Heart left ventricle (tissue), 16 donors: ENCODE measurements at regions not wholly inside any gene's neighbourhood (a gene's known extent, or its start where the extent isn't known, plus 50 kb on each side); places are given as distances from the start of the nearest gene placed in this dataset.

ENCODE experiments used
- ATAC-seq, 4 donors: fragments of 200-7000 bp; cut with Tn5 transposase; one replicate each; pipeline ENCODE4 v1.9.1; 2020 to 2022; ENCODE audit warnings: moderate library complexity in 4 of 4, mild to moderate bottlenecking in 3 of 4, moderate number of reproducible peaks in 1 of 4
- DNase-seq, 5 donors: peaks; one replicate each; pipeline ENCODE4 v3.0.0-alpha.2; 2020
- H3K27ac ChIP-seq, 12 donors: fragments of 200-600 bp; sonication (generic) in 4 of 12; one replicate each; pipeline versions ENCODE4 v1.5.0 to v1.8.0; 2016 to 2022; ENCODE audit warnings: mild to moderate bottlenecking in 2 of 12
- H3K27me3 ChIP-seq, 9 donors: fragments of 200-600 bp; sonication (generic) in 2 of 9; one replicate each; pipeline versions ENCODE4 v1.5.1 to v1.8.0; 2016 to 2022; ENCODE audit warnings: mild to moderate bottlenecking in 3 of 9
- H3K36me3 ChIP-seq, 9 donors: fragments of 200-600 bp; sonication (generic) in 2 of 9; one replicate each; pipeline versions ENCODE4 v1.5.0 to v1.8.0; 2018 to 2022; ENCODE audit warnings: mild to moderate bottlenecking in 2 of 9
- H3K4me1 ChIP-seq, 12 donors: fragments of 200-600 bp; sonication (generic) in 4 of 12; one replicate each; pipeline versions ENCODE4 v1.5.0 to v1.8.0; 2016 to 2022; ENCODE audit warnings: mild to moderate bottlenecking in 3 of 12
- H3K4me3 ChIP-seq, 12 donors: fragments of 200-600 bp; sonication (generic) in 4 of 12; one replicate each; pipeline versions ENCODE4 v1.5.0 to v1.8.0; 2017 to 2022; ENCODE audit warnings: mild to moderate bottlenecking in 9 of 12, moderate library complexity in 4 of 12
- H3K9me3 ChIP-seq, 12 donors: fragments of 200-600 bp; sonication (generic) in 4 of 12; one replicate each; pipeline versions ENCODE4 v1.5.0 to v1.8.0; 2016 to 2022; ENCODE audit warnings: mild to moderate bottlenecking in 1 of 12
- POLR2A ChIP-seq, 2 donors: fragments of 450-650 bp; IDR thresholded peaks; one replicate each; pipeline ENCODE4 v1.6.1; 2017; ENCODE audit warnings: antibody characterized with exemption in 2 of 2, mild to moderate bottlenecking in 2 of 2, moderate library complexity in 2 of 2
- WGBS, 4 donors: extraction: QIAGEN DNeasy Blood & Tissue Kit in 2 of 4; methylation state at CpG; one replicate each; pipeline versions ENCODE4 v1.1.5 to v1.1.7; 2013 to 2018; 5-methylcytosine and 5-hydroxymethylcytosine counted together
- intact Hi-C, 10 donors: fragments of 100-400 bp; cut with DNase I; formaldehyde crosslinking; loops; one replicate each; pipeline versions ENCODE4 v1.11.1 to v1.14.2; 2022
- TF ChIP-seq, protein P1 (sequence below), 12 donors: fragments of 200-600 bp; sonication (generic) in 4 of 12; IDR thresholded peaks; one replicate each; pipeline versions ENCODE4 v1.5.0 to v1.8.0; 2018 to 2022; ENCODE audit warnings: antibody characterized with exemption in 12 of 12, mild to moderate bottlenecking in 5 of 12
- donor health status: ischemic (EF 13 %, LVEDD 7.1; RV severe dilation, severe dysfunction).
- donor health status: healthy with polysubstance abuse.
- donor health status: DM: no; HTN: yes; CAD: no.
- donor health status: DM: no; HTN: no; CAD: no.
- donor health status: ischemic (EF 25% LVEDD 6.9; RV normal size, moderate dysfunction).
- donor health status: ischemic (EF 25% LVEDD 5.7; RV mildly dilated, moderate dysfunction).
- donor health status: healthy.
- donor health status: DM: yes; HTN: yes; CAD: no.
- donor health status: ischemic (EF 35%, LVEDD 5.7; RV mildly dilated, moderate dysfunction).
- donor health status: nonischemic (EF 11% LVEDD 7.7; RV severe dilation, severe dysfunction).
- donor health status: DM: yes; HTN: yes; CAD: no.
- donor health status: PGD.
- donor health status: ischemic (EF 29% LVEDD 5.4; RV normal size, mild dysfunction).
- donor health status: nonischemic (EF 23%, LVEDD 6.1; RV moderate dilation, normal function).

DNA sequence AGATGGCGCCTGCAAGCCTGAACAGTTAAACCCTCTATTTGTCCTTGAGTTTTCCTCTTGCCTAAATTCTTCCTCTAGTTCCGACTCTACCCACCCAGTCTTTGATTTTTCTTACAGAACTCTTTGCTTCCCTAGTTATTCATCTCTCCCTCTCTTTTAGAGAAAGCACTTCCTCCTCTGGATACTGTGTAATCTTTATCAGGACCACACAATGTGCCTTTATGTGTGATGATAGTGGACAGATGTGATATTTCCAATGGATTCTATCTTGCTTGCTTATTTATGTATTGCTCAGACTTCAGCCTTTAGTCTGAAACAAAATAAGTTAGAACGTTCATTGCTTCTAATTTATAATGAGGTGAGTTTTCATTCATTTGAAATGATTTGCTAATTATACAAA is 79.5 kb upstream of the CAV2 start:
- 79 to 85% (median 81%) methylated on average over 3 of the region's 3 CpGs for WGBS, 4 donors
- Histone ChIP-seq H3K9me3 (no peaks in the 10 kb centered on the region), H3K27me3 (no peaks in the 10 kb centered on the region), H3K27ac (no peak overlapping the region), H3K4me3 (no peak overlapping the region), H3K36me3 (no peaks in the 10 kb centered on the region), H3K4me1 (peaks cover 0 to 31% (median 14%) of the 10 kb centered on the region in 12 donors)
- no peak for TF ChIP-seq POLR2A (IDR thresholded peaks at IDR 0.05)
- TF ChIP-seq, protein P1, sequence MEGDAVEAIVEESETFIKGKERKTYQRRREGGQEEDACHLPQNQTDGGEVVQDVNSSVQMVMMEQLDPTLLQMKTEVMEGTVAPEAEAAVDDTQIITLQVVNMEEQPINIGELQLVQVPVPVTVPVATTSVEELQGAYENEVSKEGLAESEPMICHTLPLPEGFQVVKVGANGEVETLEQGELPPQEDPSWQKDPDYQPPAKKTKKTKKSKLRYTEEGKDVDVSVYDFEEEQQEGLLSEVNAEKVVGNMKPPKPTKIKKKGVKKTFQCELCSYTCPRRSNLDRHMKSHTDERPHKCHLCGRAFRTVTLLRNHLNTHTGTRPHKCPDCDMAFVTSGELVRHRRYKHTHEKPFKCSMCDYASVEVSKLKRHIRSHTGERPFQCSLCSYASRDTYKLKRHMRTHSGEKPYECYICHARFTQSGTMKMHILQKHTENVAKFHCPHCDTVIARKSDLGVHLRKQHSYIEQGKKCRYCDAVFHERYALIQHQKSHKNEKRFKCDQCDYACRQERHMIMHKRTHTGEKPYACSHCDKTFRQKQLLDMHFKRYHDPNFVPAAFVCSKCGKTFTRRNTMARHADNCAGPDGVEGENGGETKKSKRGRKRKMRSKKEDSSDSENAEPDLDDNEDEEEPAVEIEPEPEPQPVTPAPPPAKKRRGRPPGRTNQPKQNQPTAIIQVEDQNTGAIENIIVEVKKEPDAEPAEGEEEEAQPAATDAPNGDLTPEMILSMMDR (IDR thresholded peaks at IDR 0.05): no peak
- ATAC-seq (no peak), DNase-seq (no peak)
- intact Hi-C loops: no loop called here

DNA sequence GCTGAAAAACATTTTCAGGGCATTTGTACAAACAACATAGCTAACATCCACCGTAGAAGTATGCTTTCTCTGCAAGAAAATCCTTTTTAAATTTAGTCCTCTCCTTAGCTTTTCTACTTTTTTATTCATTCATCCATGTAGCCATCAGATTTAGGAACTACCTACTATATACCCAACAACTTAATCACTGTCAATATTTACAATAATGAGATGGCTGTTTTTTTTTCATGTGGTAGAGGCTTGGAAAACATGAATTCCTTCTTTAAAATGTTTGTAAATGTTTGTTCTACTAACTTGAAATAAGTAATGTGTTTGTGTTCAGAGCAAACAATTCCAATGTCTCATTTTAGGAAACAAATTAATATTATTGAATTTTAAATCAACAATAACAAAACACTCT is 78.2 kb upstream of the CAV2 start:
- H3K36me3 ChIP-seq: no peaks in the 10 kb centered on the region
- no peak overlapping the region for H3K27ac ChIP-seq
- no peak for ATAC-seq
- H3K4me1 ChIP-seq: peaks cover 0 to 37% (median 16%) of the 10 kb centered on the region in 12 donors
- TF ChIP-seq POLR2A (IDR thresholded peaks at IDR 0.05): no peak
- TF ChIP-seq, protein P1 (IDR thresholded peaks at IDR 0.05): no peak
- H3K9me3 ChIP-seq: no peaks in the 10 kb centered on the region
- no peak overlapping the region for H3K4me3 ChIP-seq
- 92 to 100% (median 94%) methylated on average over 1 of the region's 1 CpG for whole genome bisulfite sequencing, 4 donors
- intact Hi-C loops: no loop called here
- DNase-seq: no peak
- no peaks in the 10 kb centered on the region for H3K27me3 ChIP-seq

DNA sequence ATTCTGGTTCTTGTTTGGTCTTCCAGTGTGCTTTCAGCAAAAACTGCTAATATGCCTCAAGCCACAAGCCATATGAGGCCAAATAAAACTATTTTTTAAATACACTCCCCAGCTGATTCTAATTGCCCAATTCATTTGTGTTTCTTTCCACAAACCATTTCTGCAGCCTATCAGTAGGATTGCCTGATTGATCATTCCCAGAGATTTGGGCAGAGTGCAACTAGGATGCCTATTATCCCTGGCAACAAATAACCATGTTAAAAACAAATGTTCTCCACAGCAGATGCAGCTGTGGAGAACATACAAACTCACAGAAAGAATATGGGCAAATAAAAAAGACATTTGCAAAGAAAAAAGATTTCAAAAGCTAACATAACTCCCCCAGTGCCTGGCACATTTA is 76.9 kb upstream of the CAV2 start:
- Histone ChIP-seq H3K4me3 (no peak overlapping the region), H3K27me3 (no peaks in the 10 kb centered on the region), H3K27ac (no peak overlapping the region), H3K36me3 (no peaks in the 10 kb centered on the region), H3K9me3 (no peaks in the 10 kb centered on the region), H3K4me1 (peaks cover 0 to 35% (median 15%) of the 10 kb centered on the region in 12 donors)
- no peak for ATAC-seq
- intact Hi-C loops: no loop called here
- no peak for DNase-seq
- TF ChIP-seq POLR2A (IDR thresholded peaks at IDR 0.05): no peak
- TF ChIP-seq, protein P1 (IDR thresholded peaks at IDR 0.05): no peak

DNA sequence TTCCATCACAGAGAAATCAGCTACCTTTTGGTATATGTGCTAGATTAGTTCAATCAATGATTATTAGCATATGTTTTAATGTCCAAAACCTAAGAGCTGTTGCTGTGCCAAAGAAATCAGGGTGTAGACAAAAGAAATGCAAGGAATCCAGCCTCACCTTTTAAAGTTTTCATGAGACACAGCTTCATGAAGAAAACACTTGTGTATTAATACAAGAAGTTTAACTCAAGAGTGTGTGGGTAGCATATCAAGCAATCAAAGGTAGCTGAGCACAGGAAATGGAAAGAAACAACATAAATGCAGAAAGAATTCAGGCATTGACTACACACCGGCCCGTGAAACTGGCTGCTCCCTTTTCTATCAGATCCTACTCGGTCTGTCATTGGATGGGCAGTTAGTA is 76.0 kb upstream of the CAV2 start:
- Histone ChIP-seq H3K9me3 (peaks cover 0 to 6% (median 0%) of the 10 kb centered on the region in 12 donors), H3K36me3 (no peaks in the 10 kb centered on the region), H3K27ac (no peak overlapping the region), H3K4me1 (peaks cover 0 to 27% (median 10%) of the 10 kb centered on the region in 12 donors), H3K4me3 (no peak overlapping the region), H3K27me3 (no peaks in the 10 kb centered on the region)
- 60 to 74% (median 70%) methylated on average over 3 of the region's 3 CpGs for WGBS, 4 donors
- no peak for DNase-seq
- intact Hi-C loops: no loop called here
- no peak for TF ChIP-seq POLR2A (IDR thresholded peaks at IDR 0.05)
- TF ChIP-seq, protein P1 (IDR thresholded peaks at IDR 0.05): no peak
- no peak for ATAC-seq
